ENCODE measurements at regions not wholly inside any gene's neighbourhood (a gene's known extent, or its start where the extent isn't known, plus 50 kb on each side); places are given as distances from the start of the nearest gene placed in this dataset.
"Not testable (repeated sequence)": the region's sequence is repeated elsewhere in the genome, so short reads cannot be mapped to it uniquely, and the experiment has no call there.

GRCh38 chr9:15372455-15372854 lies 50.2 kb upstream of the SNAPC3 start:
- Mint-ChIP-seq H3K9me3 (peaks cover 0 to 3% (median 0%) of the 10 kb centered on the region in 6 donors), H3K4me1 (peaks cover 45 to 52% of the 10 kb centered on the region in 2 donors), H3K27ac (peak overlapping the region in 4 of 6 donors; percentile 34 to 79 (median 57)), H3K36me3 (no peaks in the 10 kb centered on the region), H3K4me3 (peak overlapping the region; percentile 62 to 81 (median 75)), H3K27me3 (ENCODE audit: low read depth in 3 of 3) (peaks cover 2 to 9% (median 2%) of the 10 kb centered on the region in 3 donors)
- peak; percentile 56 to 60 (median 60) for DNase-seq

- no peaks in the 10 kb centered on the region for H3K36me3 Mint-ChIP-seq
- peaks cover 2 to 9% (median 5%) of the 10 kb centered on the region in 3 donors for H3K27me3 Mint-ChIP-seq (ENCODE audit: low read depth in 3 of 3)
- H3K27ac Mint-ChIP-seq, result peak overlapping the region in 2 of 6 donors; percentile 20 to 32
- peaks cover 0 to 3% (median 0%) of the 10 kb centered on the region in 6 donors for H3K9me3 Mint-ChIP-seq
- H3K4me1 Mint-ChIP-seq, result peaks cover 40 to 46% of the 10 kb centered on the region in 2 donors
- no peak for DNase-seq
- no peak overlapping the region for H3K4me3 Mint-ChIP-seq
Measured at GRCh38 chr9:15371448-15371845, 51.2 kb upstream of the SNAPC3 start.

GRCh38 chr9:15370466-15371447 lies 51.9 kb upstream of the SNAPC3 start:
- H3K27ac Mint-ChIP-seq, result peak overlapping the region in 3 of 6 donors; percentile 20 to 67 (median 56)
- H3K4me3 Mint-ChIP-seq, result no peak overlapping the region

GRCh38 chr9:15369871-15370270 lies 52.8 kb upstream of the SNAPC3 start:
- H3K9me3 Mint-ChIP-seq, result no peaks in the 10 kb centered on the region
- H3K4me1 Mint-ChIP-seq, result peaks cover 29 to 32% of the 10 kb centered on the region in 2 donors
- no peak overlapping the region for H3K4me3 Mint-ChIP-seq
- no peaks in the 10 kb centered on the region for H3K36me3 Mint-ChIP-seq
- H3K27me3 Mint-ChIP-seq (ENCODE audit: low read depth in 3 of 3), result peaks cover 2 to 10% (median 6%) of the 10 kb centered on the region in 3 donors
- no peak for DNase-seq
- H3K27ac Mint-ChIP-seq, result no peak overlapping the region

More at GRCh38 chr9:15370466-15371447, 51.9 kb upstream of the SNAPC3 start:
- DNase-seq, result no peak
- H3K27me3 Mint-ChIP-seq (ENCODE audit: low read depth in 3 of 3), result peaks cover 2 to 10% (median 6%) of the 10 kb centered on the region in 3 donors
- peaks cover 0 to 1% (median 0%) of the 10 kb centered on the region in 6 donors for H3K9me3 Mint-ChIP-seq
- peaks cover 33 to 39% of the 10 kb centered on the region in 2 donors for H3K4me1 Mint-ChIP-seq
- no peaks in the 10 kb centered on the region for H3K36me3 Mint-ChIP-seq

- Mint-ChIP-seq H3K4me1 (peaks cover 23 to 26% of the 10 kb centered on the region in 2 donors), H3K27me3 (ENCODE audit: low read depth in 3 of 3) (peaks cover 2 to 10% (median 6%) of the 10 kb centered on the region in 3 donors), H3K9me3 (no peaks in the 10 kb centered on the region), H3K27ac (no peak overlapping the region), H3K4me3 (no peak overlapping the region), H3K36me3 (no peaks in the 10 kb centered on the region)
- no peak for DNase-seq
Measured at GRCh38 chr9:15369238-15369637, 53.4 kb upstream of the SNAPC3 start.

- not testable (repeated sequence) for H3K27ac Mint-ChIP-seq
Measured at GRCh38 chr9:15364975-15365553, 57.6 kb upstream of the SNAPC3 start.

GRCh38 chr9:15361737-15362136 lies 54.7 kb upstream of the TTC39B start:
- peaks cover 0 to 2% (median 2%) of the 10 kb centered on the region in 3 donors for H3K27me3 Mint-ChIP-seq (ENCODE audit: low read depth in 3 of 3)
- no peak overlapping the region for H3K27ac Mint-ChIP-seq
- no peaks in the 10 kb centered on the region for H3K36me3 Mint-ChIP-seq
- DNase-seq, result no peak
- H3K9me3 Mint-ChIP-seq, result no peaks in the 10 kb centered on the region
- H3K4me3 Mint-ChIP-seq, result no peak overlapping the region
- no peaks in the 10 kb centered on the region for H3K4me1 Mint-ChIP-seq

More at GRCh38 chr9:15364975-15365553, 57.6 kb upstream of the SNAPC3 start:
- not testable (repeated sequence) for H3K27me3 Mint-ChIP-seq (ENCODE audit: low read depth in 3 of 3); H3K4me1 Mint-ChIP-seq; H3K9me3 Mint-ChIP-seq; H3K36me3 Mint-ChIP-seq; H3K4me3 Mint-ChIP-seq; DNase-seq

GRCh38 chr9:15357050-15357653 lies 50.1 kb upstream of the TTC39B start:
- DNase-seq, result peak in 1 of 3 donors; percentile 25
- Mint-ChIP-seq H3K36me3 (no peaks in the 10 kb centered on the region), H3K27me3 (ENCODE audit: low read depth in 3 of 3) (peaks cover 0 to 4% (median 0%) of the 10 kb centered on the region in 3 donors), H3K4me3 (no peak overlapping the region), H3K27ac (no peak overlapping the region), H3K9me3 (no peaks in the 10 kb centered on the region), H3K4me1 (peaks cover 7 to 11% of the 10 kb centered on the region in 2 donors)

All from immature natural killer cell (primary cell).